ENCODE measurements at regions not wholly inside any gene's neighbourhood (a gene's known extent, or its start where the extent isn't known, plus 50 kb on each side); places are given as distances from the start of the nearest gene placed in this dataset.

GRCh38 chr4:165711912-165712311 is 161.1 kb upstream of the TLL1 start:
- peaks cover 3% of the 10 kb centered on the region for H3K27me3 ChIP-seq (replicated peaks; ENCODE audit: insufficient read depth, low read depth, low read length, poor library complexity)
- H3K4me3 ChIP-seq (ENCODE audit: low read depth, low read length, poor library complexity, severe bottlenecking), result no peak overlapping the region
- no TSS peak for BruUV-seq (replicated peaks)
- no peak overlapping the region for H3K27ac ChIP-seq (ENCODE audit: low read depth, low read length, poor library complexity, severe bottlenecking)
- intact Hi-C loops (cut with micrococcal nuclease; ENCODE audit: unreplicated experiment), result no loop called here
- no peak for DNase-seq (ENCODE audit: low spot score)
- ChIA-PET CTCF (no interaction called here), POLR2A (ENCODE audit: low non-redundant PET) (no interaction called here)
- TF ChIP-seq, protein P1, sequence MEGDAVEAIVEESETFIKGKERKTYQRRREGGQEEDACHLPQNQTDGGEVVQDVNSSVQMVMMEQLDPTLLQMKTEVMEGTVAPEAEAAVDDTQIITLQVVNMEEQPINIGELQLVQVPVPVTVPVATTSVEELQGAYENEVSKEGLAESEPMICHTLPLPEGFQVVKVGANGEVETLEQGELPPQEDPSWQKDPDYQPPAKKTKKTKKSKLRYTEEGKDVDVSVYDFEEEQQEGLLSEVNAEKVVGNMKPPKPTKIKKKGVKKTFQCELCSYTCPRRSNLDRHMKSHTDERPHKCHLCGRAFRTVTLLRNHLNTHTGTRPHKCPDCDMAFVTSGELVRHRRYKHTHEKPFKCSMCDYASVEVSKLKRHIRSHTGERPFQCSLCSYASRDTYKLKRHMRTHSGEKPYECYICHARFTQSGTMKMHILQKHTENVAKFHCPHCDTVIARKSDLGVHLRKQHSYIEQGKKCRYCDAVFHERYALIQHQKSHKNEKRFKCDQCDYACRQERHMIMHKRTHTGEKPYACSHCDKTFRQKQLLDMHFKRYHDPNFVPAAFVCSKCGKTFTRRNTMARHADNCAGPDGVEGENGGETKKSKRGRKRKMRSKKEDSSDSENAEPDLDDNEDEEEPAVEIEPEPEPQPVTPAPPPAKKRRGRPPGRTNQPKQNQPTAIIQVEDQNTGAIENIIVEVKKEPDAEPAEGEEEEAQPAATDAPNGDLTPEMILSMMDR (conservative IDR thresholded peaks at IDR 0.05; ENCODE audit: low read depth, low read length), result no peak
- H3K36me3 ChIP-seq (ENCODE audit: insufficient read depth, low read length, poor library complexity, severe bottlenecking), result no peaks in the 10 kb centered on the region
- no peaks in the 10 kb centered on the region for H3K9me3 ChIP-seq (ENCODE audit: low read depth, low read length, poor library complexity, severe bottlenecking)
- peaks cover 40% of the 10 kb centered on the region for H3K4me1 ChIP-seq (ENCODE audit: insufficient read depth, low read length, poor library complexity, severe bottlenecking)

DNA sequence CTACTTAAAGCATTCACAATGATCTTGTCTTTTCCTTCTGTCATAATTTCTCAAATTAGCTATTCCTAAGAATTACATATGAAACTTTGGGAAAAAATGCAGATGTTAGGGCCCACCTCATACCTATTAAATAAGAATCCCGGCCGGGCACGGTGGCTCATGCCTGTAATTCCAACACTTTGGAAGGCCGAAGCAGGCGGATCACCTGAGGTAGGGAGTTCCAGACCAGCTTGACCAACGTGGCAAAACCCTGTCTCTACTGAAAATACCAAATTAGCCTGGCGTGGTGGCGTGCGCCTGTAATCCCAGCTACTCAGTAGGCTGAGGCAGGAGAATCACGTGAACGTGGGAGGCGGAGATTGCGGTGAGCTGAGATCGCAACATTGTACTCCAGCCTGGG is 158.4 kb upstream of the TLL1 start:
- CTCF ChIA-PET, result no interaction called here
- no peaks in the 10 kb centered on the region for H3K9me3 ChIP-seq (ENCODE audit: low read depth, low read length, poor library complexity, severe bottlenecking)

DNA sequence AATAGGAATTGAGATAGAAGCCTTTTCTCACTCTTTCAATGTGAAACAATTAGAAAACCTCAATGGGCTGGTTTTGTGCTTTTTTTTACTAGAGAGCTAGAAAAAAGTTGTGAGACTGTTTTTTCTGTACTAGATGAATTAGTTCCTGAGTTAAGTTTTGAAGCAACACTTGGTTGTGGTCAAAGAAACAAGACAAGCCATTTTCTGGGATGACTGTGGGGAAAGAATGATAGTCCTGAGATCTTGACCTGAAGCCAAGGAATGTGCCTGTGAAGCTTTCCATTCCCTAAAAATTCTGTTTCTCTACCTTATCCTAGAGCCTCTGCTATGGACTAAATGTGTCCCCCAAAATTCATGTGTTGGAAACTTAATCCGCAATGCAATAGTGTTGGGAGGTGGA is 157.8 kb upstream of the TLL1 start:
- TF ChIP-seq EZH2 (IDR thresholded peaks at IDR 0.05; ENCODE audit: borderline replicate concordance, low read depth, low read length, poor library complexity, severe bottlenecking), result no peak
- TF ChIP-seq, protein P1 (conservative IDR thresholded peaks at IDR 0.05; ENCODE audit: low read depth, low read length), result no peak
- H3K4me1 ChIP-seq (ENCODE audit: insufficient read depth, low read length, poor library complexity, severe bottlenecking), result peaks cover 42% of the 10 kb centered on the region
- CTCF ChIA-PET, result no interaction called here
- intact Hi-C loops (cut with micrococcal nuclease; ENCODE audit: unreplicated experiment), result no loop called here
- POLR2A ChIA-PET (ENCODE audit: low non-redundant PET), result no interaction called here
- no peak overlapping the region for H3K4me3 ChIP-seq (ENCODE audit: low read depth, low read length, poor library complexity, severe bottlenecking)
- no peaks in the 10 kb centered on the region for H3K36me3 ChIP-seq (ENCODE audit: insufficient read depth, low read length, poor library complexity, severe bottlenecking)
- BruUV-seq (replicated peaks), result no TSS peak
- no peaks in the 10 kb centered on the region for H3K9me3 ChIP-seq (ENCODE audit: low read depth, low read length, poor library complexity, severe bottlenecking)
- peaks cover 23% of the 10 kb centered on the region for H3K27me3 ChIP-seq (replicated peaks; ENCODE audit: insufficient read depth, low read depth, low read length, poor library complexity)
- H3K27ac ChIP-seq (ENCODE audit: low read depth, low read length, poor library complexity, severe bottlenecking), result no peak overlapping the region
- DNase-seq (ENCODE audit: low spot score), result no peak

More for the DNA sequence above, 158.4 kb upstream of the TLL1 start:
- POLR2A ChIA-PET (ENCODE audit: low non-redundant PET), result no interaction called here
- Histone ChIP-seq H3K36me3 (ENCODE audit: insufficient read depth, low read length, poor library complexity, severe bottlenecking) (no peaks in the 10 kb centered on the region), H3K27me3 (replicated peaks; ENCODE audit: insufficient read depth, low read depth, low read length, poor library complexity) (peaks cover 20% of the 10 kb centered on the region), H3K4me1 (ENCODE audit: insufficient read depth, low read length, poor library complexity, severe bottlenecking) (peaks cover 42% of the 10 kb centered on the region), H3K27ac (ENCODE audit: low read depth, low read length, poor library complexity, severe bottlenecking) (no peak overlapping the region), H3K4me3 (ENCODE audit: low read depth, low read length, poor library complexity, severe bottlenecking) (no peak overlapping the region)
- BruUV-seq (replicated peaks), result no TSS peak
- no peak for DNase-seq (ENCODE audit: low spot score)
- intact Hi-C loops (cut with micrococcal nuclease; ENCODE audit: unreplicated experiment), result no loop called here
- TF ChIP-seq, protein P1 (conservative IDR thresholded peaks at IDR 0.05; ENCODE audit: low read depth, low read length), result no peak
- TF ChIP-seq EZH2 (IDR thresholded peaks at IDR 0.05; ENCODE audit: borderline replicate concordance, low read depth, low read length, poor library complexity, severe bottlenecking), result no peak

Measured in A673 (cell line).